ENCODE measurements at regions not wholly inside any gene's neighbourhood (a gene's known extent, or its start where the extent isn't known, plus 50 kb on each side); places are given as distances from the start of the nearest gene placed in this dataset.

DNA sequence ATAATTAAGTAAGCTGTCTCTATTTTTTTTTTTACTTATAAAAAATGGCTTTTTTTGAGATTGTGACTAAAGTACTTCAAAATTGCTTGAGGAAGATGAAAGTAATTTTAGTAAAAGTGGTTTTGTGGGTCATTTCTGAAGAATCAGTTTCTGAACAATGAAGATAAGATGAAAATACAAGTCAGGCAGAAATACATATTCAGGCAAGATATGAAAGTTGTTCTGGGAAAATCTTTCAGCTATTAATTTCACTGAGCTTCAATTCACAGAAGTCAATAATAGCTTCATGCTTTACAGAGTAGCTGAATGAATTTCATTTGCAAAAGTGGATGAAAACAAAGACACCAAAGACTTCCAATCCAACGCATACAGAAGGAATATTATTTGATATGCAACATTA, 305.2 kb upstream of the ARSJ start:
- no peaks in the 10 kb centered on the region for H3K9me3 ChIP-seq (ENCODE audit: insufficient read depth, low read depth)
- no peaks in the 10 kb centered on the region for H3K4me1 ChIP-seq (replicated peaks; ENCODE audit: insufficient read depth)
- H3K27me3 ChIP-seq (ENCODE audit: insufficient read depth, low read depth): no peaks in the 10 kb centered on the region
- CTCF ChIA-PET: no interaction called here
- BruUV-seq (replicated peaks): no TSS peak
- no peaks in the 10 kb centered on the region for H3F3A ChIP-seq (ENCODE audit: insufficient read depth, low read depth)
- intact Hi-C loops (cut with micrococcal nuclease; ENCODE audit: unreplicated experiment): no loop called here
- POLR2A ChIA-PET (ENCODE audit: unreplicated experiment): no interaction called here
- H4K20me1 ChIP-seq (ENCODE audit: insufficient read depth): no peaks in the 10 kb centered on the region
- no peaks in the 10 kb centered on the region for H3K79me2 ChIP-seq (ENCODE audit: low read depth)
- TF ChIP-seq EZH2 (IDR thresholded peaks at IDR 0.05; ENCODE audit: low read depth): no peak
- no peaks in the 10 kb centered on the region for H3K9me2 ChIP-seq (ENCODE audit: insufficient read depth)
- no peak for DNase-seq
- no peak overlapping the region for H3K4me3 ChIP-seq
- H2AFZ ChIP-seq: no peak overlapping the region
- H3K36me3 ChIP-seq (ENCODE audit: low read depth): no peaks in the 10 kb centered on the region
- H3K27ac ChIP-seq: no peak overlapping the region
- H3K4me2 ChIP-seq: no peak overlapping the region

DNA sequence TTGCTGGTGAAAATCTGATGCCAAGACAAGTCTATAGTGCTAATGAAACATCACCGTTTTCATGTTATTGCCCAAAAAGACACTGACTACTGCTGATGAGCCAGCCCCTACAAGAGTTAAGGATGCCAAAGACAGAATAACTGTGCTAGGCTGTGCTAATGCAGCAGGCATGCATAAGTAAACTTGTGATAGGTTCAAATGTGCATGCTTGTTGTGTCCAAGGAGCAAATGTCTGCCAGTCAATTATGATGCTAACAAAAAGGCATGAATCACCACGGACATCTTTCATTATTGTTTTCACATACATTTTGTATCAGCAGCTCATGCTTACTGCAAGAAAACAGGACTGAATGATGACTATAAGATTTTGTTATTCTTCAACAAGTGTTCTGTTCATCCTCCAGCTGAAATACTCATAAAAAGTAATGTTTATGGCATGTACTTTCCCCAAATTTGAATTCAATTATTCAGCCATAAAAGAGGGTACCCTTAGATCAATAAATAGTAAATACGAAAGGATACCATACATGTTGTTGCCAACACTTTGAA, 306.9 kb upstream of the ARSJ start:
- POLR2A ChIA-PET (ENCODE audit: unreplicated experiment): no interaction called here
- Histone ChIP-seq H2AFZ (no peak overlapping the region), H3K27me3 (ENCODE audit: insufficient read depth, low read depth) (no peaks in the 10 kb centered on the region), H3K79me2 (ENCODE audit: low read depth) (no peaks in the 10 kb centered on the region), H3K4me1 (replicated peaks; ENCODE audit: insufficient read depth) (no peaks in the 10 kb centered on the region), H3K27ac (no peak overlapping the region), H3K9me3 (ENCODE audit: insufficient read depth, low read depth) (no peaks in the 10 kb centered on the region), H3F3A (ENCODE audit: insufficient read depth, low read depth) (no peaks in the 10 kb centered on the region), H3K9me2 (ENCODE audit: insufficient read depth) (no peaks in the 10 kb centered on the region), H3K4me2 (no peak overlapping the region), H3K36me3 (ENCODE audit: low read depth) (no peaks in the 10 kb centered on the region), H3K4me3 (no peak overlapping the region), H4K20me1 (ENCODE audit: insufficient read depth) (no peaks in the 10 kb centered on the region)
- TF ChIP-seq EZH2 (IDR thresholded peaks at IDR 0.05; ENCODE audit: low read depth): no peak
- TF ChIP-seq, protein P1, sequence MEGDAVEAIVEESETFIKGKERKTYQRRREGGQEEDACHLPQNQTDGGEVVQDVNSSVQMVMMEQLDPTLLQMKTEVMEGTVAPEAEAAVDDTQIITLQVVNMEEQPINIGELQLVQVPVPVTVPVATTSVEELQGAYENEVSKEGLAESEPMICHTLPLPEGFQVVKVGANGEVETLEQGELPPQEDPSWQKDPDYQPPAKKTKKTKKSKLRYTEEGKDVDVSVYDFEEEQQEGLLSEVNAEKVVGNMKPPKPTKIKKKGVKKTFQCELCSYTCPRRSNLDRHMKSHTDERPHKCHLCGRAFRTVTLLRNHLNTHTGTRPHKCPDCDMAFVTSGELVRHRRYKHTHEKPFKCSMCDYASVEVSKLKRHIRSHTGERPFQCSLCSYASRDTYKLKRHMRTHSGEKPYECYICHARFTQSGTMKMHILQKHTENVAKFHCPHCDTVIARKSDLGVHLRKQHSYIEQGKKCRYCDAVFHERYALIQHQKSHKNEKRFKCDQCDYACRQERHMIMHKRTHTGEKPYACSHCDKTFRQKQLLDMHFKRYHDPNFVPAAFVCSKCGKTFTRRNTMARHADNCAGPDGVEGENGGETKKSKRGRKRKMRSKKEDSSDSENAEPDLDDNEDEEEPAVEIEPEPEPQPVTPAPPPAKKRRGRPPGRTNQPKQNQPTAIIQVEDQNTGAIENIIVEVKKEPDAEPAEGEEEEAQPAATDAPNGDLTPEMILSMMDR (conservative IDR thresholded peaks at IDR 0.05): no peak
- BruUV-seq (replicated peaks): no TSS peak
- DNase-seq: no peak
- CTCF ChIA-PET: no interaction called here
- intact Hi-C loops (cut with micrococcal nuclease; ENCODE audit: unreplicated experiment): no loop called here

DNA sequence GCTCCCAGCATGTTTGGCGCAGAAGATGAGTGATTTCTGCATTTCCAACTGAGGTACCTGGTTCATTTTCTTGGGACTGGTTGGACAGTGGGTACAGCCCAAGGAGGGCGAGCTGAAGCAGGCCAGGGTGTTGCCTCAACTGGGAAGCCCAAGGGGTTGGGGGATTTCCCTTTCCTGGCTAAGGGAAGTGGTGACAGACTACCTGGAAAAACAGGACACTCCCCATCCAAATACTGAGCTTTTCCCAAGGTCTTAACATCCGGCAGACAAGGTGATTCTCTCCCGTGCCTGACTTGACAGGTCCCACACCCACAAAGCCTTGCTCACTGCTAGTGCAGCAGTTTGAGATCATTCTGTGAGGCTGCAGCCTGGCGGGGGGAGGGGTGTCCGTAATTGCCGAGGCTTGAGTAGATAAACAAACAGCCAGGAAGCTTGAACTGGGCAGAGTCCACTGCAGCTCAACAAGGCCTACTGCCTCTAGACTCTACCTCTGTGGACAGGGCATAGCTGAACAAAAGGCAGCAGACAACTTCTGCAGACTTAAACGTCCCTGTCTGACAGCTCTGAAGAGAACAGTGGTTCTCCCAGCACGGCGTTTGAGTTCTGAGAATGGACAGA, 307.7 kb upstream of the ARSJ start:
- no peaks in the 10 kb centered on the region for H3K9me2 ChIP-seq (ENCODE audit: insufficient read depth)
- no peak overlapping the region for H2AFZ ChIP-seq
- no peak overlapping the region for H3K4me2 ChIP-seq
- ChIA-PET CTCF (interaction anchor here (0.7 kb wide), 1 partner anchor 1511 kb away, joined by 4 read pairs; no protein-coding TSS in a partner anchor), POLR2A (ENCODE audit: unreplicated experiment) (interaction anchor here (0.6 kb wide), 1 partner anchor 59 kb away, joined by 10 read pairs; no protein-coding TSS in a partner anchor)
- DNase-seq: no peak
- no TSS peak for BruUV-seq (replicated peaks)
- no peak overlapping the region for H3K27ac ChIP-seq
- TF ChIP-seq, protein P1 (conservative IDR thresholded peaks at IDR 0.05): no peak
- TF ChIP-seq EZH2 (IDR thresholded peaks at IDR 0.05; ENCODE audit: low read depth): no peak
- H3F3A ChIP-seq (ENCODE audit: insufficient read depth, low read depth): no peaks in the 10 kb centered on the region
- no peaks in the 10 kb centered on the region for H3K27me3 ChIP-seq (ENCODE audit: insufficient read depth, low read depth)
- H3K4me3 ChIP-seq: no peak overlapping the region
- H3K4me1 ChIP-seq (replicated peaks; ENCODE audit: insufficient read depth): no peaks in the 10 kb centered on the region
- no peaks in the 10 kb centered on the region for H3K36me3 ChIP-seq (ENCODE audit: low read depth)
- no peaks in the 10 kb centered on the region for H4K20me1 ChIP-seq (ENCODE audit: insufficient read depth)
- H3K79me2 ChIP-seq (ENCODE audit: low read depth): no peaks in the 10 kb centered on the region
- H3K9me3 ChIP-seq (ENCODE audit: insufficient read depth, low read depth): no peaks in the 10 kb centered on the region
- intact Hi-C loops (cut with micrococcal nuclease; ENCODE audit: unreplicated experiment): no loop called here

DNA sequence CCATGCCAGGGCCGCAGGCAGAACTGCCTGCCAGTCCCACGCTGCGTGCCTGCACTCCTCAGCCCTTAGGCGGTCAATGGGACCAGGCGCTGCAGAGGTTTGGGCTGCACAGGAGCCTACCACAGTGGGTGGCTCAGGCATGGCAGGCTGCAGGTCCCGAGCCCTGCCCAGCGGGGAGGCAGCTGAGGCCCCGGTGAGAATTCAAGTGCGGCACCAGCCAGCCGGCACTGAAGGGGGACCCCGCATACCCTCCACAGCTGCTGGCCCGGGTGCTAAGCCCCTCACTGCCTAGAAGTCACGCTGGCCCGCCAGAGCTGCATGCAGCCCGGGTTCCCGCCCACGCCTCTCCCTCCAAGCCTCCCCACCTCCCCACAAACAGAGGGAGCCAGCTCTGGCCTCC, 302.5 kb upstream of the UGT8 start:
- Histone ChIP-seq H3K4me3 (no peak overlapping the region), H3F3A (ENCODE audit: insufficient read depth, low read depth) (no peaks in the 10 kb centered on the region), H4K20me1 (ENCODE audit: insufficient read depth) (no peaks in the 10 kb centered on the region), H3K79me2 (ENCODE audit: low read depth) (no peaks in the 10 kb centered on the region), H3K36me3 (ENCODE audit: low read depth) (no peaks in the 10 kb centered on the region), H2AFZ (no peak overlapping the region), H3K9me3 (ENCODE audit: insufficient read depth, low read depth) (no peaks in the 10 kb centered on the region), H3K4me1 (replicated peaks; ENCODE audit: insufficient read depth) (no peaks in the 10 kb centered on the region), H3K4me2 (no peak overlapping the region), H3K27ac (no peak overlapping the region), H3K27me3 (ENCODE audit: insufficient read depth, low read depth) (no peaks in the 10 kb centered on the region), H3K9me2 (ENCODE audit: insufficient read depth) (no peaks in the 10 kb centered on the region)
- intact Hi-C loops (cut with micrococcal nuclease; ENCODE audit: unreplicated experiment): no loop called here
- no TSS peak for BruUV-seq (replicated peaks)
- no peak for TF ChIP-seq EZH2 (IDR thresholded peaks at IDR 0.05; ENCODE audit: low read depth)
- TF ChIP-seq, protein P1 (conservative IDR thresholded peaks at IDR 0.05): no peak
- ChIA-PET POLR2A (ENCODE audit: unreplicated experiment) (no interaction called here), CTCF (no interaction called here)
- DNase-seq: no peak

Measured in PC-9 (cell line).